Endothelial cell of umbilical vein (primary cell): ENCODE measurements at regions not wholly inside any gene's neighbourhood (a gene's known extent, or its start where the extent isn't known, plus 50 kb on each side); places are given as distances from the start of the nearest gene placed in this dataset.

ENCODE experiments used
- BruUV-seq: library from RNA; stranded (reverse); fragments of 400-500 nt; replicated peaks from 2 replicates; lab custom pipeline; 2021; lab: Mats Ljungman, UMichigan
- CTCF ChIA-PET: fragments of 300-600, 350-600 bp; sonication (Branson Sonifier 250); formaldehyde crosslinking; loops from one replicate; lab custom pipeline; 2021; ENCODE audit warnings: antibody characterized with exemption, inconsistent platforms; lab: Charles Lee
- POLR2A ChIA-PET: fragments of 300-600, 350-600 bp; sonication (Branson Sonifier 250); formaldehyde crosslinking; loops from one replicate; lab custom pipeline; 2021; ENCODE audit warnings: antibody characterized with exemption, inconsistent platforms; lab: Charles Lee
- DNase-seq: peaks from one replicate; pipeline ENCODE4 v3.0.0-alpha.2; 2011; ENCODE audit warnings: low read depth, low spot score
- FAIRE-seq: peaks from 2 replicates; lab custom pipeline; 2011; peaks lifted over from hg19 to GRCh38; lab: Jason Lieb, UNC
- H2AFZ ChIP-seq: 2 replicates; pipeline ENCODE4 v1.6.0; 2012; ENCODE audit warnings: low read depth, low read length, control low read depth, inconsistent platforms
- H3K27ac ChIP-seq: 2 replicates; pipeline ENCODE4 v1.5.1; 2011; ENCODE audit warnings: low read depth, mild to moderate bottlenecking, control low read depth, low read length, moderate library complexity; ENCODE audit not compliant: insufficient read depth
- H3K27me3 ChIP-seq, 2 experiments: 2 replicates each; pipeline versions ENCODE4 v1.6.0 to v1.6.1; 2011; ENCODE audit warnings: low read length in 2 of 2, mixed read lengths in 1 of 2; ENCODE audit not compliant: control insufficient read depth in 2 of 2, insufficient read depth in 2 of 2
- H3K36me3 ChIP-seq, 2 experiments: 2 replicates in 1 of 2; 3 replicates in 1 of 2; pipeline ENCODE4 v1.5.1; 2011; ENCODE audit warnings: low read length in 2 of 2, mild to moderate bottlenecking in 1 of 2, moderate library complexity in 1 of 2; ENCODE audit not compliant: control insufficient read depth in 2 of 2, insufficient read depth in 2 of 2; ENCODE audit errors: extremely low read depth in 1 of 2
- H3K4me1 ChIP-seq: 3 replicates; pipeline ENCODE4 v1.5.1; 2011; ENCODE audit warnings: mild to moderate bottlenecking, low read length; ENCODE audit not compliant: control insufficient read depth, insufficient read depth; ENCODE audit errors: extremely low read depth
- H3K4me2 ChIP-seq: 2 replicates; pipeline ENCODE4 v1.6.1; 2011; ENCODE audit warnings: low read length, control low read depth, mixed read lengths; ENCODE audit not compliant: insufficient read depth
- H3K4me3 ChIP-seq, 3 experiments: fragments of 200-600 bp in 1 of 3; sonication (generic), shearing (Covaris generic) in 1 of 3; replicated peaks in 1 of 3; 2 replicates each; pipeline ENCODE4 v1.5.1; 2011 to 2016; ENCODE audit warnings: control low read depth in 3 of 3, low read length in 3 of 3, mild to moderate bottlenecking in 2 of 3, inconsistent platforms in 1 of 3, low read depth in 1 of 3, moderate library complexity in 1 of 3; ENCODE audit not compliant: insufficient read depth in 1 of 3
- H3K79me2 ChIP-seq: 2 replicates; pipeline ENCODE4 v1.6.0; 2012; ENCODE audit warnings: low read length, inconsistent platforms; ENCODE audit not compliant: control insufficient read depth, insufficient read depth
- H3K9ac ChIP-seq: replicated peaks from 2 replicates; pipeline ENCODE3; 2011; ENCODE audit warnings: low read length, control low read depth; ENCODE audit not compliant: insufficient read depth; ENCODE audit errors: extremely low read depth
- H3K9me1 ChIP-seq: replicated peaks from 3 replicates; pipeline ENCODE4 v1.6.0; 2011; ENCODE audit warnings: mild to moderate bottlenecking, low read length; ENCODE audit not compliant: control insufficient read depth, insufficient read depth; ENCODE audit errors: extremely low read depth
- H3K9me3 ChIP-seq: replicated peaks from 2 replicates; pipeline ENCODE4 v1.5.1; 2012; ENCODE audit warnings: low read length, inconsistent platforms; ENCODE audit not compliant: control insufficient read depth, insufficient read depth
- H4K20me1 ChIP-seq: replicated peaks from 2 replicates; pipeline ENCODE3; 2011; ENCODE audit warnings: mild to moderate bottlenecking, low read length; ENCODE audit not compliant: control insufficient read depth, insufficient read depth; ENCODE audit errors: extremely low read depth
- CTCF ChIP-seq, 2 donors: IDR thresholded peaks; 1 replicate in 1 of 2; 2 replicates in 1 of 2; pipeline ENCODE4 v1.5.1; 2011; ENCODE audit warnings: low read length in 2 of 2, mild to moderate bottlenecking in 2 of 2, moderate library complexity in 2 of 2, control low read depth in 1 of 2, inconsistent platforms in 1 of 2, low read depth in 1 of 2; ENCODE audit not compliant: insufficient read depth in 1 of 2; ENCODE audit errors: extremely low read depth in 1 of 2
- EZH2 ChIP-seq: IDR thresholded peaks from 2 replicates; pipeline ENCODE4 v1.6.1; 2012; ENCODE audit warnings: borderline replicate concordance, low read depth, mild to moderate bottlenecking, moderate library complexity, low read length, inconsistent platforms; ENCODE audit not compliant: severe bottlenecking
- FOS ChIP-seq: IDR thresholded peaks from 2 replicates; pipeline ENCODE4 v1.6.1; 2011; ENCODE audit warnings: mild to moderate bottlenecking, low read length, moderate library complexity, borderline replicate concordance; ENCODE audit not compliant: insufficient read depth
- GATA2 ChIP-seq: IDR thresholded peaks from 2 replicates; pipeline ENCODE4 v1.7.0; 2011; ENCODE audit warnings: low read depth, mild to moderate bottlenecking, moderate library complexity, mixed read lengths, low read length; ENCODE audit not compliant: insufficient read length, insufficient read depth
- JUN ChIP-seq: IDR thresholded peaks from 2 replicates; pipeline ENCODE4 v1.6.1; 2011; ENCODE audit warnings: borderline replicate concordance, low read depth; ENCODE audit not compliant: insufficient read length, insufficient read depth
- MAX ChIP-seq: IDR thresholded peaks from 2 replicates; pipeline ENCODE4 v1.6.1; 2011; ENCODE audit not compliant: insufficient read depth, insufficient read length
- MYC ChIP-seq: IDR thresholded peaks from one replicate; pipeline ENCODE4 v1.6.1; 2011; ENCODE audit warnings: mild to moderate bottlenecking, low read depth, low read length
- POLR2A ChIP-seq: IDR thresholded peaks from 2 replicates; pipeline ENCODE4 v1.6.1; 2012; ENCODE audit warnings: low read depth, mild to moderate bottlenecking, control low read depth, low read length
- POLR2AphosphoS5 ChIP-seq: IDR thresholded peaks from 2 replicates; pipeline ENCODE4 v1.6.1; 2012; ENCODE audit warnings: low read depth, mild to moderate bottlenecking, control low read depth, low read length, moderate library complexity; ENCODE audit not compliant: insufficient read depth
- dilution Hi-C: fragments of 300-500 bp; cut with MboI; formaldehyde crosslinking; loops from one replicate; pipeline ENCODE4 v1.15.0; 2019; ENCODE audit warnings: low sequenced_read_pairs; ENCODE audit not compliant: extremely low pct_ligation_motif_present
- intact Hi-C: fragments of 100-400 bp; cut with micrococcal nuclease; formaldehyde crosslinking; loops from one replicate; pipeline ENCODE4 v1.10.0; 2022

GRCh38 chr2:123157016-123157415 is 868.1 kb upstream of the CNTNAP5 start:
- no peak overlapping the region for H3K4me2 ChIP-seq
- POLR2A ChIA-PET: no interaction called here

GRCh38 chr2:123162400-123163016 is 862.6 kb upstream of the CNTNAP5 start:
- FAIRE-seq (no peak), DNase-seq (no peak)
- H3K79me2 ChIP-seq: no peaks in the 10 kb centered on the region
- no peak overlapping the region for H3K4me3 ChIP-seq
- CTCF ChIA-PET: no interaction called here
- intact Hi-C loops: no loop called here
- H3K9ac ChIP-seq: no peak overlapping the region
- no peak overlapping the region for H2AFZ ChIP-seq
- H3K9me1 ChIP-seq: no peaks in the 10 kb centered on the region
- H3K9me3 ChIP-seq: no peaks in the 10 kb centered on the region
- H4K20me1 ChIP-seq: no peaks in the 10 kb centered on the region
- no peaks in the 10 kb centered on the region for H3K27me3 ChIP-seq
- POLR2A ChIA-PET: no interaction called here
- dilution Hi-C loops: no loop called here
- TF ChIP-seq EZH2 (no peak), CTCF (IDR thresholded peaks at IDR 0.05; ENCODE audit: extremely low read depth in 1 of 2, insufficient read depth in 1 of 2, low read depth in 1 of 2, low read length in 2 of 2) (no peak), FOS (no peak), MYC (no peak), POLR2AphosphoS5 (no peak), JUN (no peak), MAX (no peak), GATA2 (no peak), POLR2A (no peak)
- H3K36me3 ChIP-seq: no peaks in the 10 kb centered on the region
- H3K27ac ChIP-seq: no peak overlapping the region
- no peaks in the 10 kb centered on the region for H3K4me1 ChIP-seq
- H3K4me2 ChIP-seq: no peak overlapping the region
- BruUV-seq: no TSS peak

More at GRCh38 chr2:123157016-123157415, 868.1 kb upstream of the CNTNAP5 start:
- no TSS peak for BruUV-seq
- Histone ChIP-seq H4K20me1 (no peaks in the 10 kb centered on the region), H3K9me1 (no peaks in the 10 kb centered on the region), H3K9me3 (no peaks in the 10 kb centered on the region), H3K9ac (no peak overlapping the region), H3K4me3 (no peak overlapping the region), H3K27me3 (no peaks in the 10 kb centered on the region), H3K4me1 (no peaks in the 10 kb centered on the region), H2AFZ (no peak overlapping the region), H3K79me2 (no peaks in the 10 kb centered on the region), H3K27ac (no peak overlapping the region), H3K36me3 (no peaks in the 10 kb centered on the region)
- intact Hi-C loops: no loop called here
- no peak for DNase-seq
- TF ChIP-seq GATA2 (no peak), POLR2A (no peak), MAX (no peak), MYC (no peak)
- no peak for FAIRE-seq
- dilution Hi-C loops: no loop called here
- CTCF ChIA-PET: no interaction called here
